Panc1 (cell line): ENCODE measurements at regions not wholly inside any gene's neighbourhood (a gene's known extent, or its start where the extent isn't known, plus 50 kb on each side); places are given as distances from the start of the nearest gene placed in this dataset.

Experiments used
- CTCF ChIP-seq: fragments of 450-650 bp; IDR thresholded peaks from 2 replicates; pipeline ENCODE4 v1.5.1; 2017; ENCODE audit warnings: mild to moderate bottlenecking
- POLR2AphosphoS5 ChIP-seq: IDR thresholded peaks from 2 replicates; pipeline ENCODE4 v1.6.1; 2012; ENCODE audit warnings: mild to moderate bottlenecking, low read depth, low read length, moderate library complexity
- SIN3A ChIP-seq: IDR thresholded peaks from 2 replicates; pipeline ENCODE4 v1.6.1; 2012; ENCODE audit warnings: low read depth, mild to moderate bottlenecking, low read length, moderate library complexity, borderline replicate concordance; ENCODE audit not compliant: insufficient read depth
- TF ChIP-seq, protein P1 (sequence below), 2 experiments: IDR thresholded peaks; 2 replicates each; pipeline ENCODE4 v1.6.1; 2011 to 2012; ENCODE audit warnings: low read depth in 2 of 2, control low read depth in 1 of 2, low read length in 1 of 2, mild to moderate bottlenecking in 1 of 2, moderate library complexity in 1 of 2; ENCODE audit not compliant: insufficient read depth in 1 of 2

DNA sequence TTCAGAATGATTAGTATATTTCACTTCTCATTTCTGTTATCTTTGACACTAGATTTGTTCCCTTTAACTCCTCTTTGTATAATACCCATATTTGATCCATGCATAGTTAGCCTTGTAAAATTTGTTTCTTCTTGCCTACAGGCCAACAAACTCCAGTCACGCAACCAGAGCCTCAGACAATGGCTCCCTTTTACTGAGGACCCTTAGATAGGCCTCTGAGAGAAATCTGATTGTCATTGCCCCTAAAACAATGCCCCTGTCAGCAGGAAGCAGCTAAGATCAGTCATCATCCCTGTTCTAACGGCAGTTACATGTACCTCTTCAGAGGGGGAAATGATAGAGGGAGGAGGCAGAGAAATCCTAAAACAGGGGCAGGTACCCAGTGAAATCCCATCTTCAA is 190.6 kb upstream of the TENT5D start:
- TF ChIP-seq CTCF (no peak), POLR2AphosphoS5 (no peak), SIN3A (no peak)
- TF ChIP-seq, protein P1, sequence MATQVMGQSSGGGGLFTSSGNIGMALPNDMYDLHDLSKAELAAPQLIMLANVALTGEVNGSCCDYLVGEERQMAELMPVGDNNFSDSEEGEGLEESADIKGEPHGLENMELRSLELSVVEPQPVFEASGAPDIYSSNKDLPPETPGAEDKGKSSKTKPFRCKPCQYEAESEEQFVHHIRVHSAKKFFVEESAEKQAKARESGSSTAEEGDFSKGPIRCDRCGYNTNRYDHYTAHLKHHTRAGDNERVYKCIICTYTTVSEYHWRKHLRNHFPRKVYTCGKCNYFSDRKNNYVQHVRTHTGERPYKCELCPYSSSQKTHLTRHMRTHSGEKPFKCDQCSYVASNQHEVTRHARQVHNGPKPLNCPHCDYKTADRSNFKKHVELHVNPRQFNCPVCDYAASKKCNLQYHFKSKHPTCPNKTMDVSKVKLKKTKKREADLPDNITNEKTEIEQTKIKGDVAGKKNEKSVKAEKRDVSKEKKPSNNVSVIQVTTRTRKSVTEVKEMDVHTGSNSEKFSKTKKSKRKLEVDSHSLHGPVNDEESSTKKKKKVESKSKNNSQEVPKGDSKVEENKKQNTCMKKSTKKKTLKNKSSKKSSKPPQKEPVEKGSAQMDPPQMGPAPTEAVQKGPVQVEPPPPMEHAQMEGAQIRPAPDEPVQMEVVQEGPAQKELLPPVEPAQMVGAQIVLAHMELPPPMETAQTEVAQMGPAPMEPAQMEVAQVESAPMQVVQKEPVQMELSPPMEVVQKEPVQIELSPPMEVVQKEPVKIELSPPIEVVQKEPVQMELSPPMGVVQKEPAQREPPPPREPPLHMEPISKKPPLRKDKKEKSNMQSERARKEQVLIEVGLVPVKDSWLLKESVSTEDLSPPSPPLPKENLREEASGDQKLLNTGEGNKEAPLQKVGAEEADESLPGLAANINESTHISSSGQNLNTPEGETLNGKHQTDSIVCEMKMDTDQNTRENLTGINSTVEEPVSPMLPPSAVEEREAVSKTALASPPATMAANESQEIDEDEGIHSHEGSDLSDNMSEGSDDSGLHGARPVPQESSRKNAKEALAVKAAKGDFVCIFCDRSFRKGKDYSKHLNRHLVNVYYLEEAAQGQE (IDR thresholded peaks at IDR 0.05; ENCODE audit: insufficient read depth in 1 of 2, low read depth in 2 of 2, low read length in 1 of 2): no peak
